ENCODE measurements at regions not wholly inside any gene's neighbourhood (a gene's known extent, or its start where the extent isn't known, plus 50 kb on each side); places are given as distances from the start of the nearest gene placed in this dataset.

DNA sequence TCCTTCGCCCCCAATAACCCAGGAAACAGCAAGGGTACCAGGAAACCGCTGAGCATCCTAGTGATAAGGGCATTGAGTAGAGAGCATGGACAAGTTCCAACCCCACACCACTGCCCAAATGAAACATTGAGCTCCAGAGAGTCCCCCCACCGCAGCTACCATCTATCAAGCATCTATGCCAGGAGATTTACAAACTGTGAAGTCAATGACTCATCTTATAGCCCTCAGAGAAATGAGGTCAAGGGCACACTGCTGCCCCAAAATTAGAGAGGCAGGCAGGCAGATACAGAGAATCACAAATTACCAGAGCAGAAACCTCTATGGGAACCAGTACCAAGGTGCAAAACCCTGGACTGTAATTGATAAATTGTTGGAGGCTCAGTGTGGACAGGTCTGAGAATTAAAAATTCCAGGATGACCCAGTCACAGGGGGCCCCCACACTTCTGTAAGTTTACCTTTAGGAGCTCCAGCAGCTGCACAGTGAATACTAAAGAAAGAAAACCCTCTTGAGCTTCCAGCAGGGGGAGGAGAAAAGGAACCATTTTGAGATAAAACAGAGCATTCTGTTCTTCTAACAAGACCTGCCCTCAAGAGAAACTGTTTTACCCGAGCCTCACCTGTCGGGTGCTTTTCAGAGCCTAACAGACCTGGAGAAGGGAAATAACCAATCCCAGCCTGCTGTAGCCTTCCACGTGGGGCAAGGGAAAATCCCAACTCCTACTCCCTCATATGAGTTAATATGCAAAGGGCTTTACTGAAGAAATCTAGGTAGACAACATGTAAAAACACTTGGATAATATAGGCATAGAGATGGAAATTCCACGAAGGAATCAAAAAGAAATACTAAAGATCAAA, 118.0 kb upstream of the ARID1B start:
- no peak overlapping the region for H3K9ac ChIP-seq
- no peaks in the 10 kb centered on the region for H3K79me2 ChIP-seq (ENCODE audit: insufficient read depth)
- peaks cover 12% of the 10 kb centered on the region; the same call in 1 of the 2 replicates for H3F3A ChIP-seq (ENCODE audit: insufficient read depth)
- peak; percentile 45 for DNase-seq
- H3K9me3 ChIP-seq (ENCODE audit: low read depth) = no peaks in the 10 kb centered on the region
- H3K36me3 ChIP-seq (ENCODE audit: low read depth) = no peaks in the 10 kb centered on the region
- H3K4me2 ChIP-seq (ENCODE audit: unreplicated experiment) = peak overlapping the region; percentile 59
- WGBS, 2 experiments (ENCODE audit: low coverage in 1 of 2, low lambda C conversion rate in 2 of 2, missing lambda C conversion rate in 2 of 2) = 78 to 79% methylated on average over 7 of the region's 7 CpGs
- in situ Hi-C loops (cut with MboI) = no loop called here
- H3K27ac ChIP-seq = peak overlapping the region; percentile 27; the same call in 1 of the 2 replicates
- no peaks in the 10 kb centered on the region for H3K9me2 ChIP-seq (ENCODE audit: insufficient read depth)
- H3K4me1 ChIP-seq (ENCODE audit: insufficient read depth) = peaks cover 29% of the 10 kb centered on the region
- H4K20me1 ChIP-seq (ENCODE audit: insufficient read depth) = no peaks in the 10 kb centered on the region
- no peak overlapping the region for H2AFZ ChIP-seq
- TF ChIP-seq EZH2phosphoT487 (IDR thresholded peaks at IDR 0.05; ENCODE audit: insufficient read depth, low read depth) = no peak
- no peak for TF ChIP-seq EZH2 (IDR thresholded peaks at IDR 0.05; ENCODE audit: insufficient read depth, poor library complexity, severe bottlenecking)
- 0 out of 2 replicates have a peak overlapping the region, but pooled peaks have one; percentile 24 for H3K4me3 ChIP-seq
- H3K27me3 ChIP-seq (replicated peaks; ENCODE audit: insufficient read depth) = 0 out of 2 replicates have a peak, but pooled peaks cover 2% of the 10 kb centered on the region

DNA sequence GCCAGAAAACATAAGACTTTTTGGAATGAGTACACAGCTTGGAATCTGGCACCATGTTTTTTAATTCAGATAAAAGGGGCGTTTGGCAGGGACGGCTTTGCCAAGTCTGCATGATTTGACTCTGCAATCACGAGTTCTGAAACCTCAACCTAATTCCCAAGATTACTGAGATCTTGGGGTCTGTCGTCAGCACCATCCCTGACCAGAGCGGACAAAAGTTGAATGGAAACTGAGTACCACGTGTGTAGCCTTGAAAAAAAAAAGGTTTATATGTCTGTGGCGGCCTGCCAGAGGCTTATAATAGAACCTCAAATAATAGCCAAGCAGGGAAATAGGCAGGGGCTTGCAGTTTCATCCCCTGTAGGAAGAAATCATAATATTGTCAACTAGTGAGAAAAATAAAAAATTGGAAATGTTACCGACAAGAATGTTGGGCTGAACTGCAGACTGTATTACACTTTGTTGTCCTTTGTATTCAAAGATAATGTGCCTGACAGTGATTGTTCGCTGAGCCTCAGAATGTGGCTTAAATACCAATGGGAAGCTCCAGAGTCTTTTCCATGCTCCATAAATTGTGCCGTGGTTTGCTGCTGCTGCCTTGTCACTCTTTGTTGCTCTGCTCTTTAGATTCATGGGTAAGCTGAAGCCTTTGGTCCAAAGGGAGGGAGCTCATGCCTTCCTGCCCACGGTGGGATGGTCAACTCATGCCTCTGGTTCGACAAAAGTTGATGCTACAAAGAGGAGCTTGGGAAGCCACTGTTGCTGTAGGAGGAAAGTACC, 118.8 kb upstream of the ARID1B start:
- Histone ChIP-seq H3K27me3 (replicated peaks; ENCODE audit: insufficient read depth) (0 out of 2 replicates have a peak, but pooled peaks cover 5% of the 10 kb centered on the region), H3F3A (ENCODE audit: insufficient read depth) (peaks cover 12% of the 10 kb centered on the region; the same call in 1 of the 2 replicates), H3K27ac (peak overlapping the region; percentile 27), H3K79me2 (ENCODE audit: insufficient read depth) (no peaks in the 10 kb centered on the region), H3K4me3 (peak overlapping the region; percentile 24; the same call in 1 of the 2 replicates), H3K9me2 (ENCODE audit: insufficient read depth) (no peaks in the 10 kb centered on the region), H3K4me1 (ENCODE audit: insufficient read depth) (peaks cover 29% of the 10 kb centered on the region), H3K9ac (0 out of 2 replicates have a peak overlapping the region, but pooled peaks have one; percentile 9), H3K4me2 (ENCODE audit: unreplicated experiment) (peak overlapping the region; percentile 59), H2AFZ (0 out of 2 replicates have a peak overlapping the region, but pooled peaks have one; percentile 9), H4K20me1 (ENCODE audit: insufficient read depth) (no peaks in the 10 kb centered on the region), H3K36me3 (ENCODE audit: low read depth) (no peaks in the 10 kb centered on the region), H3K9me3 (ENCODE audit: low read depth) (no peaks in the 10 kb centered on the region)
- DNase-seq = peak; percentile 86
- in situ Hi-C loops (cut with MboI) = no loop called here
- TF ChIP-seq EZH2 (IDR thresholded peaks at IDR 0.05; ENCODE audit: insufficient read depth, poor library complexity, severe bottlenecking) = no peak
- no peak for TF ChIP-seq EZH2phosphoT487 (IDR thresholded peaks at IDR 0.05; ENCODE audit: insufficient read depth, low read depth)
- 17 to 20% methylated on average over 12 of the region's 12 CpGs for WGBS, 2 experiments (ENCODE audit: low coverage in 1 of 2, low lambda C conversion rate in 2 of 2, missing lambda C conversion rate in 2 of 2)

DNA sequence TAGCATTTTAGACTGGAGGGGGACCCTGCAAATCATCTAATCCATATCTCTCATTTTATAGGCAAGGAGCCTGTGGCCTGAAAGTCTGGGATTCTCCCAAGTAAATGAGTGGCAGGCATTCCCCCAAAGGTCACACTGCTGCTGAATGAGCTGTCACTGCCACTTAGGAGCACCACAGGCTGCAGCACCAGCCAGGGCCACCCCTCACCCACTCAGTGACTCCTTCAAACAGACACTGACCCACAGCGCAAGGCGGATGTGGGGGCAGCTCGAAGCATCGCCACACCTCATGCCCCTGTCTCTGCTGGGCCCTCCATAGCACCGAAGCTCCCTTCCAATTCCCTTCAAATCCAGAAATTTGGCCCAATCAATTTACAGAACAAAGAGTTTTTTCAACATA, 119.9 kb upstream of the ARID1B start:
- H3K4me3 ChIP-seq = no peak overlapping the region
- in situ Hi-C loops (cut with MboI) = no loop called here
- H3F3A ChIP-seq (ENCODE audit: insufficient read depth) = peaks cover 12% of the 10 kb centered on the region; the same call in 1 of the 2 replicates
- 98 to 99% methylated on average over 5 of the region's 5 CpGs for WGBS, 2 experiments (ENCODE audit: low coverage in 1 of 2, low lambda C conversion rate in 2 of 2, missing lambda C conversion rate in 2 of 2)
- H3K9me2 ChIP-seq (ENCODE audit: insufficient read depth) = no peaks in the 10 kb centered on the region
- H2AFZ ChIP-seq = no peak overlapping the region
- H3K4me1 ChIP-seq (ENCODE audit: insufficient read depth) = peaks cover 27% of the 10 kb centered on the region
- H3K9ac ChIP-seq = no peak overlapping the region
- no peak overlapping the region for H3K4me2 ChIP-seq (ENCODE audit: unreplicated experiment)
- no peaks in the 10 kb centered on the region for H3K9me3 ChIP-seq (ENCODE audit: low read depth)
- H3K27me3 ChIP-seq (replicated peaks; ENCODE audit: insufficient read depth) = 0 out of 2 replicates have a peak, but pooled peaks cover 5% of the 10 kb centered on the region
- H3K36me3 ChIP-seq (ENCODE audit: low read depth) = no peaks in the 10 kb centered on the region
- H4K20me1 ChIP-seq (ENCODE audit: insufficient read depth) = no peaks in the 10 kb centered on the region
- H3K27ac ChIP-seq = no peak overlapping the region
- H3K79me2 ChIP-seq (ENCODE audit: insufficient read depth) = no peaks in the 10 kb centered on the region
- TF ChIP-seq EZH2phosphoT487 (IDR thresholded peaks at IDR 0.05; ENCODE audit: insufficient read depth, low read depth) (no peak), EZH2 (IDR thresholded peaks at IDR 0.05; ENCODE audit: insufficient read depth, poor library complexity, severe bottlenecking) (no peak)
- DNase-seq = no peak

Measured in GM23248 (cell line).